ENCODE measurements at regions not wholly inside any gene's neighbourhood (a gene's known extent, or its start where the extent isn't known, plus 50 kb on each side); places are given as distances from the start of the nearest gene placed in this dataset.

DNA sequence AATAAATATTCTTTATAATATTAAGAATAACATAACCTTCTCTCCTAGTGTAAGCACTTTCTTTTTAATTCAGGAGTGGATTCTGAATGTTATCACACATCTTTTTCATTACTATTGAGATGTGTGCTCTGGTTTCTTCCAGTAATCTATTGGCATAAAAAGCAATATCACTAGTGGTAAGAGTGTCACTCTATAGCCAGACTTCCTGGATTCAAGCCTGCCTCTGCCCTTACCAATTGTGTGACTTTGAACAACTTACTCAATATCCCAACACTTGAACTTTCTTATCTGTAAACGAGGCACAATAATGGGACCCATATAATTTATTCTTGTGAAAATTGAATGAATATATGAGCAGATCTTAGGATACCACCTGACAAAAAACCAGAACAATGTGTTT, 71.0 kb downstream of the SEM1 start:
- no peak for DNase-seq
- intact Hi-C loops (cut with DNase I): no loop called here

DNA sequence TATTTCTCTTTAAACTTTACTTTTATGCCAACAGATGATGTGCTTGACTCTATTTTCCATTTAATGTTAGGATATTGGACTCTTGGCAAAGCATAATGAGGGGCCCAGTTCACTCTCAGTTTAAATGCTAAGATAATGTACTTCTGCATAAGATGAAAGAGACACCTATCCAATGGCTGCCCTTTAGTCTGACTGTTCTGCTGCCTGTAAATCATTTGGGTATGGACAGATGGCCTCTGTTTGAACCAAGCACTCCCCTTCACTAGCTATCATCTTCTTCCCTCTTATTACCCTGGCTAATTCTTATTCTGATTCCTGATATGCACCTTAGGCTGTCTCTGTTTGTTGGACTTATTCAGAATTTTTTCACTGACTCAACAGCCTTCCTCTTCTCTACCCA, 72.1 kb downstream of the SEM1 start:
- intact Hi-C loops (cut with DNase I): no loop called here
- no peak for DNase-seq

DNA sequence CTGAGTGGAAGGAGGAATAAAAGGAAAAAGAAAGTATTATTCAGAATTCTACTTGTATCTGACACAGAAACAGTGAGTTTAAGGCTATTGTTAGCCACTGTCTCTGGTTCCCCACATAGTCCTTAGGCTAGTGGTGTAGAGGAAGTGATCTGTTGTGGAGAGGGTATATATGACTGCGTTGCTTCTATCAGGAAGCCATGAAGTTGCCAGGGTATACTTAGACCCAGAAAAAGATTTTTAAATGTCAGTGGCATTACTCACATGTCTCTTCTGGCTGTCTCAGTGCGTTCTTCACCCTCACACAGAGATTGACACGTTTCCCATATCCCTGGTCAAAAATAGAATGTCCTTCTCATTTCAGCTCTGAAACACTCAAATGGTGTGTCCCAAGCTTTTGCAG, 72.7 kb downstream of the SEM1 start:
- intact Hi-C loops (cut with DNase I): no loop called here
- DNase-seq: no peak

DNA sequence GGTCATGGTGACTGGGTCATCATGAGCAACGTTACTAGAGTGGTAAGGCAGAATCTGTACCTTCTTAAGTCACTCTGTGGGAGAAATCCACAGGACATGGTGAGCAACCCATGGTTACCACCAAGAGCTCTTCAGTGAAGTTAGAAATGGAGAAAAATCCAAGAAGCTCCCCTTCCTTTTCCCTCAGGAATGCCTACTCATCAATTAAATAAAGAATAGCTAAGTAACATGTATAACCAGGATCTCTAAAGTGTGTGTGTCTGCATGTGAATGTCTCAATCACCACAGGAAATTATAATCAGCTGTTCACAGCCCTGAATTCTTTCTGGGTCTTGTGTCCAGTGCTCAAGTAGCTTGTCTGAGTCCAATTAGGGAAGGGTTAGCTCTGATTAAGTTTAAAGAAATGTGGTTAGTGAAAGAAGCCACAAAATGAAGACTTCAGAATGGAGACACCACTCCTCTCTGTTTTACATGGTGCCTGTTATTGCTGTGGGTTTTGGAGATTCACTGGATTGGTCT, 73.2 kb downstream of the SEM1 start:
- intact Hi-C loops (cut with DNase I): no loop called here
- no peak for DNase-seq

DNA sequence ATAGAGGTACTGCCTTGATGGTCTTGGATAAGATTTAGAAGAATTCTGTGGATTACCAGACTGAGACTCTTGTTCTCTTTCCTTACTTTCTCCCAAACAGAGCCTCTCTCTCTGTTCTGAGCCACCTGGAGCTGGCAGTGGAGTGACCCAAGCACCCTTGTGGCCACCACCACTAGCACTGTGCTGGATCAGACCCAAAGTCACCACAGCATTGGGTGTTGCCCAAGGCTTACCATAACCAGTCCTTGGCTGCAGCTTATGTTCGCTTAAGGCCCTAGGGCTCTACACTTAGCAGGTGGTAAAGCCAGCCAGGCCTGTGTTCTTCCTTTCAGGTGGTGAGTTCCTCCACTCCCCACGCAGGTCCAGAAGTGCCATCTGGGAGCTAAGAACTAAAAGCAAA, 79.8 kb downstream of the SEM1 start:
- intact Hi-C loops (cut with DNase I): no loop called here

DNA sequence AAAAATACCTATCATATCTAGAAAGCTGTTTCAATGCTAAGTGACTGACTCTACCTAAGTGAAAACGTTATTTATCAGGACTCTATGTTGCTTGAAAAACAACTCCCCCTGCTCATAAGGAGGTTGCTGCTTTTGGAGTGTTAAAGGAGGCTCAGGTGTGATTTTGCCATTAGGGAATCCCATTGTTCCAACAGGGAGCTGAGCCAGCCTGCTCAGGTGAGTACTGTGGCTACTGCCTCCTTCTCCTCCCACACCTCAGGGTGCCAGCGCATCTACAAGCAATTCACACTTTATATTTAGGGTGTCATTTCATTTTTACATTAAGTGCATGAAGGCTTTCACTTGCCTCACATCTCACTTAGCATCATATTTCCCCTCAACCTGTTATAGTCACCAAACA, 84.7 kb downstream of the SEM1 start:
- no peak for DNase-seq
- intact Hi-C loops (cut with DNase I): no loop called here

More for the DNA sequence above, 79.8 kb downstream of the SEM1 start:
- DNase-seq: no peak

DNA sequence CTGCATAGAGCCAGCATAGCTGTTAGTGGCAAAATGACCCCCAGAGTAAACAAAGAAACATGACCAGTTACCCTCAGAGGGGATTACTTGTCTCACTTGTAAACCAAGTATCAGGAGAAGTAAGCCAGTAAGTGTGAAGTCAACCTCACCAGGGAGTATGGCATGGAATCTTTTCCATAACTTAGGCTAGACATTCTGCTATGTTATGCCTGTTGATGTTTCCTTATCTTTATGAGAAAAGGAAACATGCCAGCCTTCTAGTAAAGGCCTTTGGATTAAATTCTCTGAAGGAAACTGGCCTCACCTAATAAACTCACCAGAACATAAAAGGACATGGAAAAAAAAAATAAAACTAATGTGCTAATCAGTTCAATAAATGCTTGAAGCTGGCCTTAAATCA, 87.7 kb downstream of the SEM1 start:
- intact Hi-C loops (cut with DNase I): no loop called here
- no peak for DNase-seq

DNA sequence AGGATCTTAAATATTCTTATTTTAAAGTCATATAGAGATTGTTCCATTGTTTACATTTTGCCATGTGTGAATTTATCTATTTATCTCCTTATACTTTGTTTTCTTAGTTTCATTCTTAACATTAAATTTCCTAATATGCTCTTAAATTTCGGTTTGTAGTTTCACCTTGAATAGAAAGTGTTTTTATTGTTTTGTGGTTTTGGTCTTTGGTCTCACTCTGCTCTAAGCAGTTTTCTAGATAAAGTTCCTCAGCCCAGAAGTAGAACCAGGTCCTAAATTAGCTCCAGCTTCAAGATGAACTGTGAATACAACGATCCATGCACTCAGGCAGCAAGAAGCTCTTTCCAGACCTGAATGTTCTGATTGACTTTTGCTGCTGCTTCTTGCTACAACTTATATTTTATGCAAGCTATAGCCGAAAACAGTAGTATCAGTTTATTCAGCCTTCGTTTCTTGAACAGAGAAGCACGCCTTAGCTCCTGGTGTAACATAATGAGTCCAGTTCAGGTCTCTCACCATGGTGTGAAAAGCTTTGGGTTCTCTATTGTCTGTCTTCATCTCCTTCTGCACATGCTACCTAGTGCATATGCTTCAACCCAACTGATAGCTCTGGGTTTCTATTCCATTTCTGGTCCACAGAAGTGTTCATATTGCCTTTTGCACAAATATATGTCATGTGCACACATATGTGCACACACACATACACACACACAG, 95.3 kb downstream of the SEM1 start:
- intact Hi-C loops (cut with DNase I): no loop called here
- no peak for DNase-seq

DNA sequence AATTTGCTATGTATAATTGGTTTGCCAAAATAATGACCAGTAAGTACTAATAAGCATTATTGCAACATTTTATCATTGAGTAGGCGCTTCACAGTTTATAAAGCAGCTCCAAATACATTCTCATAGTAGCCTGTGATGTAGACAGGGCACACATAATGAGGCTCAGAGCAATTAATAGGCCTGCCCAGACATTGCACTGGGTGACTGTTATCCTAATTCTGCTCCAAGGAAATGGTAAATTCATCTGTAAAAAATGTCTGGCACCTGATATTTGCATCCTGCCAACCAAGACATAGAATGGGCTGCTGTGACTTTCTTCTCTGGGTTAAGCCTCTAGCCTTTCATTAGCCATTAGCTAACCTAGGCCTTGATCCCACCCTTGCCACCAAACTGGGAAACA, 97.6 kb downstream of the SEM1 start:
- DNase-seq: no peak
- intact Hi-C loops (cut with DNase I): no loop called here

DNA sequence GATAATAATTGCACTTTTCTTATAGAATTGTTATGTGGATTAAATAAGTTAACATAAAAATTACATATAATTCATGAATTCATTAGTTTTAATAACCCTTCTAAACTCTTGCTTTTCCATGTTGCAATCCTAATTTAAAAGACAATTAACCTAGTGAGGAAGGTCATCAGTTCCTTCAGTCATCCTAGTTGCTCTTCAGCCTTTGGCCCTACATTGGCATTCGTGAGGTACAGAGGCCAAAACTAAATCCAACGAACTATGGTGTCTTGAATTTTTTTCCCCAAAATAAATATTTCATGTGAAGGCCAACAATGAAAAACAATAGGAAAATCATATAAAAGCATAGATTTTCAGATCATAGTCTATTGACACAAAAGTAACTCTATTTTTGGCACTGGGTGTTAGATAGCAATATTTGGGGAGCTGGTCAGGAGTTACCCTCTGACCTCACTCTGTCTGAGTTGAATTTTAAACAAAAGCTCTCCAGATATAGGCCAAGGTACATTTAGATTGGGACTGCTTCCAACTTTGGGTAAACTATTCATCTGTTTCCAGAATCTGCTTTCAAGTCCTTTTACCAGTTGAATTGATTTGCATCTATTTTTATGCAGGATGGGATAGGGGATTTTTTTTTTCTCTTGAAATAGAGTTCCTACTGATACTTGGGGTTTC, 104.5 kb downstream of the SEM1 start:
- intact Hi-C loops (cut with DNase I): no loop called here
- no peak for DNase-seq

DNA sequence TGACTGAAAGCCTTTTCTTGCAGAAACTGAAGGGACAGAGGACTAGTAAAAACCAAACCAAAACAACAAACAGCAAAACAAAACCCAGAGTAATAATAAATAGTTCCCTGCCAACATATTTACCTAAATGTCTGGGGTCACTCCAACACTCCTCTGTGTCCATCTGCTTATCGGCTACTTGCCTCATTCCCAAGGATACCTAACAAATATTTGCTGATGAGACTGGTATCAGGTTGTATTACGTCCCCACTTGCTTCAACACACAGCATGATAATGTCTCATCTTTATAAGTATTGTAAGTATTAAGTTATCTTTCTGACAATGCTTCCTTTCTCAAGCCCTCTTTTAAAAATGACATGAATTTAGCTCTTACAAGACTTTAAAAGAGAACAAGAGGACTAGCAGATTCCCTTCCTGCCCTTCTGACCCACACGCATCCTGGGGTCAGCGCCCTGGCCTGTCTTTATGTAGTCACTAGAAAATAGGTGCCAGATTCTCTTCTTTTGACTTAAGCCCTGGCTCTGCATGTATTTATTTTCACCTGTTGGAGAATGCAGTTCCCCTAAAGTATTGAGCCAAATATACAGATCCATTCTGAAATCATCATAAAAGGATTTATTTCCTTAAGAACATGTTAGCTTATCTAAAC, 110.2 kb downstream of the SEM1 start:
- no peak for DNase-seq
- intact Hi-C loops (cut with DNase I): no loop called here

DNA sequence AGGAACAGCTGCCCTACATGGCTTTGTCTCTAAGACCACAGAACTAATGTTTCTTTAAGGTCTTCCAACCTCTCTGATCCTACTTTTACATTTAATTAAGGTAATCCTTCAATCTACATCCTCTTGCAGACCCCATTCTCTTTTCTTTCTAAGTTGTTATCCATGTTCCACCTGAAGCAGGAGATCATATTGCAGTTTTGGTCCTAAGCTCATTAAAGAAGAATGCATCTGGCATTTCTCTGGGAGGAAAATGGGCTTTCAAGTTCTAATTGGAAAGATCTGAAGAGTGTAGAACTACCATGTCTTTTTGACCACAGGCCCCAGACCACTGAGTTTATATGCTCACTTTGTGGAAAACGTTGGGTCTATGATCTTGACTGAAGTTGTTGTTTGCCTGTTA, 111.2 kb downstream of the SEM1 start:
- DNase-seq: no peak
- intact Hi-C loops (cut with DNase I): no loop called here

DNA sequence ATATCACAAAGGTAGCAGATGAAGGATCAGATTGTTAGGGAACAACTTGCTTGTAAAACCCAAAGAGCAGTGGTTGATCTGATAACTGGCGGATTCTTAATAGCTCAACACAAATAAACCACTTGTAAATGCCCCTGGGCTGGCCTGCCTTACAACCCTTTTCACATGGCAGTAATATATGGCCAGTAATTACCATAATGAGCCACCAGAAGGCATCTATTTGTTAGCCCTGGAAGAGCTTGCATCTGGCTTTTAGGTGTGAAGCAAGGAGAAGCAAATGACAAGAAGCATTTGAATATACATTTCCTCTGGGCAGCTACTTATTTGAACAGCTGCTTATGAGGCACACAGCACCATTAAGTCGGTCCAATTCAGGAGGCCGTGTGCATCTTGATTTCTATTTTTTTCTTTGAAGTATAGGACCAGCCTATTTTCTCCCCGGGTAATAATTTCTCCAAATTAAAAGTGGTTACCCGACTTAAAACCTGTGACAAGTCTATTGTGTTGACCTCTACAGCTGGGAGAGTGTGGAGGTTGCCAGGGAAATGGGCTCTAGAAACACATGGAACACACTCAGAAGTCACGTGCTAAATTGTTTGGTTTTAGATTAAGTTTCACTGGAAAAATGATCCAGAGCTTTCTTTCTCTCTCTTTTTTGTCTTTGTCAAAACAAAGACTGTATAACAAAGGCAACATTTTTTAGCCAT, 113.4 kb downstream of the SEM1 start:
- intact Hi-C loops (cut with DNase I): no loop called here
- no peak for DNase-seq

DNA sequence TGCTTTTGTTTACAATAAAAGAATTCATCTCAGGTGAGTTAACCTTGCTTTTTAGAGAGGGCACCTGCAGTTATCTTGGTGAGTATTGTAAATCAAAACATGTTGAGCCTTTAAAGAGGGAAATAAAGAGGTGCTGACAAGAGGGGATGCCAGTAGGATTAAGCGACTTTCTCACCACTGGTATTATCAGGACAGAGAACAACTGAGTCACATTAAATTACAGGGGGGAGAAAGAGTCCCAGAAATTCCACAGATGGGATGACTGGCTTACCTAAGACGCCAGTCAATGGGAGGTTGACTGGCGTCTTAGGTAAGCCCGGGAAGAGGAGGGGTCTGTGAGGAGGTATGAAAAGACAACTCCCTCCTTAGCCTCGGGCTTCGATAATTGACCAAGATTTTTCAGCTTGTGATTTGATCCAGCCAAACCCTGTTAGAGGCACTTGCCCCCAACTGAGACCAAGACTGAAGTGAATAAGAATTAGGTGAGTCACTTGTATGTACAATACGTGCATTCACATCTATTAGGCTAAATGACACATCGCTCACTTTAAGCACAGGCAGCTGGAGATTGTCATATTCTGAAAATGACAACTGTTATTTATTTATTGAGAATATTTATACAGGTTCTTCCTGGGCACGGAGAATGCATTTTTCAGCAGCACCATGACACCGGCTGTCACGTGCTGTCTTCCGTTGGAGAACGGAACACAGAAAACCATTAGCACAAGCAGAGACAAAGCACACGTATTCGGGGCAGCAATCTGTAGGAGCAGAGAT, 117.6 kb downstream of the SEM1 start:
- intact Hi-C loops (cut with DNase I): no loop called here
- DNase-seq: no peak

DNA sequence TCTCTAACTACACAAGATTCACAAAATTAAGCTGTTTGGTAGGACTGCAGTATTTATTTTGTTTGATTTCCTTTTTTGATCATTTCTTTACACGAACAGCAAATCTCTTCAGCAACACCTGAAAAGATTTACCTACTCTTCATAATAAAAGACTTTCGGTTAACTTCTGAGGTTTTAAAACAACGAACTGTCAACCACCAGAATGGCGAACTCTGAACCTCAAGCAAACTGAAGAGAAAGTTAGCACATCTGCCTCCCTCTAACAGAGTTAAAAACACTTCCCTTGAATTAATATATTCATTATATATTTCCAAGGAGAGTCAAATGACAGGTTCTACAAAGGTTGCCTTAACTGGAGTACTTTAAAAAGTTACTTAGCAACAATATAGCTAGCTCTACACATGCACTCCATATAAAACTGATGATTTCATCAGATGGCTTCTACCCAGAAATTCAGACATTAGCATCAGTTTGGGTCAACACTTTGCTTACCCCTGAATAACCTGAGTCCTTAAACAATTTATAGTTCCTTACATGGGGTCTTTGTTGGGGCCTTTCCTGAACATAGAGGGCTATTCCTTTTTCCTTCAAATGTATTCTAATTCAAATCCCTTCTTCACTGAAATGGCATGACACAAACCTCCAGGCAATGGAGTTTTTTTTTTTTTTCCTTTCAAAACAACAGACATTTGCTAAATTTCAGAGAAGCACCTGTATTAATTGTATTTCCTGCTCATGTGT, 118.3 kb downstream of the SEM1 start:
- no peak for DNase-seq

DNA sequence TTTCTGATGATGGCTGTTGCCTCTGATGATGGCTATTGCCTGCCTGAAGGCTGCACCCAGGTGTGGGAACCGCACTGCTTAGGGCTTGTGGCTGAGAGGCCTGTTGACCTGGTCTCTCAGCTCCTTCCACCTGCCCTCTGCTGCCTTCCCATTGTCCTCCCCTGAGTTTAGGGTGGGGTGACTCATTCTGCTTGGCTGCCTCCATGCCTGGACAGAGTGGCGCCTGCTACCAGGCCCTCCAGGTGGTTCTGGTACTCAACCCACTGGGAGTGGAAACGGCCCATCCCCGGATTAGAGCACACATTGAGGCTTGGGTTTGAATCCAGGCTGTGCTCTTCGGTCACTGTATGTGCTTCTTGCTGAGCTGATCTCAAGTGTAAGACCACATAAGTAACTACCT, 120.6 kb downstream of the SEM1 start:
- intact Hi-C loops (cut with DNase I): no loop called here
- peak in 2 of 10 donors; percentile 45 to 46 for DNase-seq

More for the DNA sequence above, 118.3 kb downstream of the SEM1 start:
- intact Hi-C loops (cut with DNase I): no loop called here

DNA sequence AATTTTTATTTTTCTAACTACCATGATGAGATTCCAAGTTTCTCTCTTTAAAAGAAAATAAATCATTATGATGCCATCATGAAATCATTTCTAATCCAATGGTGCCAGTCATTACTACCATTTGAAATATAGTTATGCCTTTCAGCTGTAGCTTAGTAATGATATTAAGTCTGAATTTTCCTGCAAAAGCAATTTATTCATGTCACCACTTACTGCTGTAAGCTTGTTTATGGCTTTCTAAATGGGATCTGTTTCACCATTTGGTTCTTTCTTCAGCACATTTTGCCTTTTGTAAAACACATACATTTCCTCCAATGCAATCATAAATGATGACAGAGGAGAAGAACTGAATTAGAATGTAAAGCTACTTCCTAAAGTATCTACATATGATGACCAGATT, 130.5 kb downstream of the SEM1 start:
- intact Hi-C loops (cut with DNase I): no loop called here

DNA sequence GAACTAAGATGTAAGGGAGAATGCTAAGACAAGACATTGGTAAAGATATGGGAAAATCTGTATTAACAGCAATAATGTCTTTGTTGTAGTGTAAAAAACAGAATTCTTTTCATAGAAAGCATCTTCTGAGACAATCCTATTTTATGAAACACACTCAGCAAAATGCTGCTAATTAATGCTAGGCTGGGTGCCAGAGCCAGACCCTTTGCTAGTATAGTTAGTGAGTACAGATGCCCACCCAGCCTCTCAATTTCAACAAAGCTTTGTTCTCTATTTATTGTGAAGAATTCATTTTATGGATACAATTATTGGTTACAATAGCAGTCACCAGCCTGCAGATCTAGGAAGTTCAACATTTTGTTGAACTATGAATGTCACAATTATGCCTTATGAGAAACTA, 131.0 kb downstream of the SEM1 start:
- intact Hi-C loops (cut with DNase I): no loop called here
- no peak for DNase-seq

More for the DNA sequence above, 130.5 kb downstream of the SEM1 start:
- no peak for DNase-seq

DNA sequence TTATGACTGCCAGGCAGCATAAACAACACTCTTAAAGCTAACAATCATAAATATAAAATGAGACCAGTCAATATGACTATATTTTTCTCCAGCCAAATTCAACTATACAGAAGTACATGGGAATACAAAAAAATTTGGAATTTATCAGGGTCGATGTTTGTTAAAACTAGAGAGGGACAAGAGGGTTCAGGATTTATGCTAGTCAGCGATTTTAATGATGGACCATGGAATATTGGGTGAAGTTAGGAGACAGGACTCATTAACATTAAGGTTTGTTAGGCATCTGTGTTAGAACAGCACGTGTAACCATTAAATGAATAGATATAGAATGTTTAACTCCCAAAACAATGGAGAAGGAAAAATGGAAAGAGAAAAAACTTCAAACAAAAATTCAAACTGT, 146.2 kb downstream of the SEM1 start:
- intact Hi-C loops (cut with DNase I): no loop called here
- no peak for DNase-seq

DNA sequence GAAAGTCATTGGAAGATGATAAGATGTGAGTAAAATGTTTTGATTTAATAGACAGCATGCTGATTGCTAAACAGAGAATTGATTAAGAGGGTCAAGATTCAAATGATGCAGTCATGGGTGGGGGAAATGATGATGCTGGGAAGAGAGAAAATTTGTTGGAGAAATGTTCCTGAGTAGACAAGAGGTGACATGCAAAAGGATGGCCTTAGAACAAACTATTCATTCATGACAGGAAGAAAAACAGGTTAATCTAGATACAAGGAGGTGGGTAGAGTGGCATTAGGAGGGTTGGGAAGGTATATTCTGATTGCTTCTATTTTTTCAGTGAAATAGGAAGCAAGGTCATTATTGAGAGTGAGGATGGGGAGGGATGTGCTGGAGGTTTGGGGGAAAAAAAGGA, 146.7 kb downstream of the SEM1 start:
- intact Hi-C loops (cut with DNase I): no loop called here
- DNase-seq: no peak
